Pulmonary artery endothelial cell (primary cell): ENCODE measurements at regions not wholly inside any gene's neighbourhood (a gene's known extent, or its start where the extent isn't known, plus 50 kb on each side); places are given as distances from the start of the nearest gene placed in this dataset.
A peak's percentile ranks its signal among the peaks of the same experiment; 100 is the strongest.

ENCODE experiments used
- DNase-seq: peaks from one replicate; pipeline ENCODE4 v3.0.0-alpha.2; 2011; ENCODE audit warnings: low read depth, low spot score

GRCh38 chr2:188713961-188714360 lies 260.2 kb upstream of the COL3A1 start:
- no peak for DNase-seq

DNA sequence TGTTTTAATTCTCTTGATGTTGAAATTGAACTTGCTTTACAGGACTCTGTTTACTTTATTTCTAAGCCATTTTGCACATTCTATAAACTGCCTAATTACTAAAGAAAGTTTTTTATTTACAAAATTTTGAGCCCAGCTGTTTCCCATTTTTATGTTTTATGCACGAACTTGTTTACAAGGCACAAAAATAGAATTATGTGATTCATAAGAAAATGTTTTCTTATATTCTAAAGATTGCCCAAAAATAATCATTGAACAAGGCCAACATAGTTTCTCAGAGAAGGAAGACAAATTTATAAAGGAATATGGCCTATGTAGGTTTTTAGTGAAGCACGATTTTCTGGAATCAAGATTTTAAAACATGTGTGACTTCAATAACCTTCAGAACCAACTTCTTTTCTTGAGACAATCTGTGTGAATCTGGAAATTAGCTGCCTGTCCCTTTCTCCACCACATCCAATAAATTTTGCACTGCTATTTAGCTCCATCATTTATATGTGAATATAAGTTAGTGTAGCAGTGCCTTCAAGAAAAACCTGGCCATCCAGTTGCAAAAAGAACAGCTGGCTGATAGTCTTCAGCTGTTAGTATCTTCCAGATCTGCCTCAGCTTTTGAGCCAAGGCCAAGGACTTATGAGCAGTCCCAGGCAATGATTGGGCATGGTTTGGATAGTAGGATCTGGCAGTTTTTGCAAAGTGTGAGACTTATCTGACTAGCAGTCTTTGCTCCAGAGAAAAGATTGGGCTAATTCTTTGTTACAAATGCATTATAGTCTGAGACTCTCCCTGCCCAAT lies 253.2 kb upstream of the COL3A1 start:
- DNase-seq, result no peak

GRCh38 chr2:188721784-188722183 lies 252.4 kb upstream of the COL3A1 start:
- DNase-seq, result no peak

DNA sequence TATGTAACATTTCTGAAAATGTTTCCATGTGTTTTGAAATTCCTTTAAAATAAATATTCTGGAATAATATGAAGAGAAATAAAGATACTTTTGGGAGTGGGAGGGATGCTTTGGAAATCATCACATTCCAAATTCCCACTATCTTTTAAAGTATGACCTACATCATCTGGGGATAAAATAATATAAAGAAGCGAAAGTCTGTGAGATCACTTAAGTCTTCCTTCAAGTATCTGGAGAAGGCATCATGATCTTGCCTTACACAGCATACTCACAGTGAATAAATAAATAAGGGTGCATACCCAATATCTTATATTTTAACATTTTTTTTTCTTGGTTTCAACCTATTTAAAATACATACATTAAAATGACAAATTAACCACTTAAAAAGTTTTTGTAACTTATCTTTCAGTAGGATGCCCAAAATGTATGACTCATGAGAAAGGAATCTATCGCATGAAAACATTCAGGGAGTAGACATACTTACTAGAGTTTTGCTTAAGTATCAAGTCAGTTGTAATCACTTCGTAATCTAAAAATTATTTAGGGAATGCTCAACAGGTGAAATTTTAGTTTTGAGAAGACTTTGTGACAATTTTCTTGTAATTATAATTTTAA lies 248.3 kb upstream of the COL3A1 start:
- DNase-seq, result no peak

DNA sequence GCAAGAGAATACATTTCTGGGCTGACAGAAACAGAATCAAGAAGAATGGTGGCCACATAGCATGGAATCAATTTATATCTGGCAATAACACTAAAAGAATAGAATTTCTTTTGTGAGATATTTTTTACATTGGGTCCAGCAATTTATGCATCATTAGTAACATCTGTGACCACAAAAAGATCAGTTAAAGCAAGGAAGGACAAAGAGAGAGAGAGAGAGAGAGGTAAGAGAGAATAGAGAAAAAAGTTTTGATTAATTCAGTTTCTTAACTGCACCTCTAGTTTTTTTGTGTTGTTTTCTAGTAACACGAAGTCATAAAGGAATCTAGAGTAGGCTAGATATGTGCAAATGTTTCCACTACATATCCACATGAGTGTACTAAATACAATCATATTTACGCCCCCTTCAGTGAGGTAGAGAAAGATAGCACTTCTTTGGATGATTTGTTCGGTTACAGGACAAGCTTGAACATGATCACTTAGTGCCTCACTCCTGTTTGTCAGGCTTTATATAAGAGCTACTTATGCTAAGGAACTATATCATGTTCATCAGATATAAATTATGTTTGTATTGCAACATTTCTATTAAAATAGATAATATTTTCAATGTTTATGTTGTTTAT lies 247.4 kb upstream of the COL3A1 start:
- DNase-seq, result no peak

DNA sequence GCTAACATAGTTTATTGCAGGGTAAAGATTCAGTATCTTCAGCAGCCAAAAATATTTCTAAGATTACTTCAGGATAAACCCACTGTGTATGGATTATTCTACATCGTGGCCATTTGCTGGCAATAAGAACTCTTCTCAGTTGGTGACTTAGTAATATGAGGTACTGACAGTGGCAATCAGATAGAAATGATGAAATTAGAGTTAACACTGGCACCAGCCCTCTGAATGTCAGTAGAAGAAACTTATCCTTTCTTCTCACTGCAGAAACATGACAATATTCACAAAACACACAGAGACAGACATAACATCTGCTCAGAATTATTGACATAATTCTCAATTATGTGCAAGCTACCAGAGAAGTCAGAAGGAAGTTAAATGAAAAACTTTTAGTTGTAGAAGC lies 246.3 kb upstream of the COL3A1 start:
- DNase-seq, result no peak

DNA sequence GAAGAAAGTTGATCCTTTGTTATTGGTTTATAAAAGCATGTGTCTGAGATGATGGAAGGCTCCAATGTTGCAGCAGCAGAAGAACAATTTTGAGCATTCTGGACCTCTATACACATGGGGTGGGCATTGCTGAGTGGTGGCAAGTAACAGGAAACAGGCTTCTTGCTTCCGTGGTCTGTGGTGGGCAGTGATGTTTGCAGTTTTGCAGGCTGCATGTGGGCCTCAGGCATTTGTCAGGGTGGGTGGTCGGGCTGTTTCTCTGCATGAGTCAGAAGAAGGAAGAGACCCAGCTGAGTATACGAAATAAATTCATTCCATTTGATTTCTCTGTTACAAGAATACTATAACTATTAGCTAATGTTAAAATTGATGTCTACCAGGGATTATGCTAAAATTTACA lies 239.5 kb upstream of the COL3A1 start:
- DNase-seq, result no peak

DNA sequence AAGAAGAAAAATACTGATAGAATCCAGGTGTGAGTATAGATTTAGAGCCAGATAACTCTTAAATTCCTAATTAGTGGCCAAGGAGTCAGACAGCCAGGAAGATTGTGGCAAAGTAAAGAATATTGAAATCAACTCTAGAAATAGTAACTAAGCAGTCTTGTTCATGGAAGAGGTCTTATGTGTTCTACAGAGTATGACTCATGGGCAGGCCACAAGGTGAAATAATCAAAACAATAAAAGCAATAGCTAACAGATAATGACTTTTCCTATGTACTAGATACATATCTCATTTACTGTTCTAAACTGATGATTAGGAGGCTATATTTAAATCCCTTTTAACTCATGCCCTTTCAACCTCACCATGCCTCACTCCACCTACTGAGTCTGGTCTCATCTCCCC lies 227.4 kb upstream of the COL3A1 start:
- no peak for DNase-seq

DNA sequence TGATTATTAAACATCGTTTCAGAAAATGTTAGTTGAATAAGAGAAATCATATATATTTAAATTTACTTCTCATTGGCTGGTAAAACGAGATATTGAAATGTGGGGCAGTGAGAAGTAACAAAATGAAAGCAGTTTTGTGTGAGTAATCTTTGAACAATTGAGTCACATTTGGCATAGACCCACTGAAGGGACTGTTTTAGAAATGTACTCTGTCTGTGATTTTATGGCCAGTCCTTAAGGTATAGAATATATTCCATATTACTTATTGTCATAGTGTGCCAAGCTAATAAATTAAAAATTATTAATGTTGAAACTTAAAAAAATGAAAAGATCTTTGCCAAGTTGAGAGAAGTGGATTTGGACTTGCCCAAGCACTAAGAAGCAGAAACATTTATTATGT lies 222.4 kb upstream of the COL3A1 start:
- no peak for DNase-seq

DNA sequence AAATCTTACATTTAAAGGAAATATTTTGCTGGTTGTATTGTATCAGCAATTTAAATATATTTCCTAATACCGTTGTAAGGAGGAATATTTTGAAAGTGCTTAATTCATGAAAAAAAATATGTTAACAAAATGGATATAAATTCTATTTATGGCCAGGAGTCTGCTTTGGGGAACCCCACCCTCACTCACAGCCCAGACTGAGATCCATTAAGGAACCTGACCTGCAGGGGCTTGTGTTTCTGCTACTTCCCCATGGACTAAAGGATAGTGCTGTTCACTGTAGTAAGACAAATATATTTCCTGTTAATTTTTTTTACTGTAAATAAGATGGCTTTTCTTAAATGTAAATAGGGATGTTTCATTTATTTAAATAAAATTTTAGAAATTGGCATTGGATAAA lies 221.9 kb upstream of the COL3A1 start:
- no peak for DNase-seq

DNA sequence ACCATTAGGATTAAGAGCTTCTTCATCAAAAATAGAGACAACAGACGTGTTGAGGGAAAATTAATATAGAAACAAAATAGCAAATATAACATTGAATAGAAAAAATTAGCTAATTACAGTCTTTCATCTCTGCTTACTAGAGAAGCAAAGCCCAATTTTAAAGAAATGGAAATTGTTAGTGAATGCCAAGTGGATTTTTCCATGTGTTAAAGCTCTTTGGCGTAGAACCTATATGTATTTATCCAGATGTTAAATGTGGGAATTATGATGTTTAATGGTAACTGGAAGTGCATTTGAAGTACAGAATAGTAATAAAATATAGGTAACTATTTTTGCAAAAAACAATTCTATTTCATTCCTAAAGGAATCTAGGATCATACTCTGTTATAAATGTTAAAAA lies 212.0 kb upstream of the COL3A1 start:
- DNase-seq, result no peak

- DNase-seq, result peak; percentile 19
Measured at GRCh38 chr2:188765522-188766470, 208.4 kb upstream of the COL3A1 start.

DNA sequence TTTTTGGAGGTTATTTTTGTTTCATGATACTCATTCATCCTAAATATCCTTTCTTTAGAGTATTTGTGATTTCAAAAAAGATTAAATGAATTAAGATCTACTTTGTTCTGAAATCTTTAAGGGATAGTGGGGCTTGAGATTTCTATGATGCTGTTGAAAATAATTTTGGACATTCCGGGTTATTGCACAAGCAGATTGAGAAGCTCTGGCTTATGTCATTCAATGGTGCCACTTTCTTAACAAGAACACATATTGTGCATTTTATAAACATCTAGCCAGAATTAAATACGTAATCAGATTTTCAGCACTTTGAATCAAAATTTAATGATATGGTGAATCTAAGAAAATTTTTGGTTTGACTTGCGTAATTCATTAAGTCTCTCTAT lies 207.7 kb upstream of the COL3A1 start:
- no peak for DNase-seq

- no peak for DNase-seq
Measured at GRCh38 chr2:188767176-188767575, 207.0 kb upstream of the COL3A1 start.

DNA sequence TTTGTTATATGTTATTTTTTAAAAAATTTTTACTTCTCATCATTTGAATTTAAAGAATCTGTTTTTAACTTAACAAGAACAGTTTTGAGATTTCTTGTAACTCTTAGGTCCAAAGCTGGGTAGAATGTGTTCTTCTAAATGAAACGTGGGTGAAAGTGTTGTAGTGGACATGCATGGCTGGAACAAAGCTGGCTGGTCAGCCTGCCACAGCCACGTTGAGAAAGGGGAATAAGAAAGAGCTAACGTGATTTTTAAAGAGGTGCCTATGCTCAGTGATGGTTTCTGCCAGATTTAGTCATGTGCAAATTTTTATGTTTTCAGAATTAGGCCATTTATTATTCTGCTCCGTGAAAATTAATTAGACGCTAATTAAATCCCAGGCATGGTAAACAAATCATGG lies 203.9 kb upstream of the COL3A1 start:
- DNase-seq, result no peak

DNA sequence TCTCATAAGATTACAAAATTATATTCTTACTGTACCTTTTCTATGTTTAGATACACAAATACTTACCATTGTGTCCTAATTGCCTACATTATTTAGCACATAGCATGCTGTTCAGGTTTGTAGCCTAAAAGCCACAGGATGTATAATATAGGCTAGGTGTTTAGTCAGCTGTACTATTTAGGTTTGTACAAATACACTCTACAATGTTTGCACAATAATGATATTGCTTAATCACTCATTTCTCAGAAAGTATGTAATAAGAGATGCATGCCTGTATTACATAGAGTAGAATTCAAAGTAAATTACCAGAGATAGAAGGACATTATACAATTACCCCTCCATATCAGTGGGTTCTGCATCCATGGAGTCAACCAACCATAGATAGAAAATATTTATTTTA lies 201.1 kb upstream of the COL3A1 start:
- DNase-seq, result no peak

DNA sequence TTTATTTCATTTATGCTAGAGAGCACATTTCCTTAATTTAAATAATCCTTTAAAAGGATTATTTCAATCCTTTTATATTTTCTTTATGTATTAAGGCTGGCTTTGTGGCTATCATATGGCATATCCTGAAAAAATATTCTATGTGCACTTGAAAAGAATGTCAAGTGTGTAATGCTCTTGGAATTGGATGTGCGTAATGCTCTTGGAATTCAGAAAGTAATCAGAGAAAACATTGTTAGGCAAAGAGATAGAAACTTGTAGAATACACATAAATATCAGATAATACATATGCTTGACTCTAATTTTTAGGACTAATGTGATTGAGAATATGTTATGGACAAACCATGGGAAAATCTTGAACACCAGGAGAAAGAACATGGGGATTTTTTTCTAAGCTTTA lies 197.5 kb upstream of the COL3A1 start:
- DNase-seq, result no peak

- DNase-seq, result no peak
Measured at GRCh38 chr2:188784269-188784762, 189.9 kb upstream of the COL3A1 start.

- DNase-seq, result no peak
Measured at GRCh38 chr2:188785061-188785460, 189.1 kb upstream of the COL3A1 start.

- DNase-seq, result no peak
Measured at GRCh38 chr2:188785490-188785889, 188.7 kb upstream of the COL3A1 start.

GRCh38 chr2:188786368-188786841 lies 187.8 kb upstream of the COL3A1 start:
- DNase-seq, result no peak
